Activated CD4-positive, alpha-beta T cell treated with anti-CD3 and anti-CD28 coated beads for 24 hours (primary cell): ENCODE measurements at regions not wholly inside any gene's neighbourhood (a gene's known extent, or its start where the extent isn't known, plus 50 kb on each side); places are given as distances from the start of the nearest gene placed in this dataset.

Source experiments
- DNase-seq, 2 donors: peaks; one replicate each; pipeline ENCODE4 v3.0.0-alpha.2; 2020; ENCODE audit warnings: low read depth in 2 of 2

DNA sequence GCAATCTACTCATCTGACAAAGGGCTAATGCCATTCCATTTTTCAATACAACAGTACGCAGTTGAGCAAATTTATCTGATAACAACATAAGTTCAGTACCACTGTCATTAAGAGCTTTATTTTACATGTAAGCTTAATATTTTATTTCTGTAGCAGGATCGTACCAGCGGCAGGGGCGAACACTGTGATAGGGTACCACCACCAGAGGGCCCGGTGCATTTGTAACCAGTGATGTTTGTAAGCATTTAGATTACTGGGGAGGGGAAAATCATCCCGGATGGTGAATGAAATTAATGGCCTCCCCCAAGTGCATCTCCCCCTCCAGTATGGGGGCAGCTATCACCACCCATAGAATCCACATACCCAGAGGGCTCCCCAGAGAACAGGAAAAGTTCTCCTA, 179.0 kb downstream of the ADGRA3 start:
- DNase-seq, result no peak

DNA sequence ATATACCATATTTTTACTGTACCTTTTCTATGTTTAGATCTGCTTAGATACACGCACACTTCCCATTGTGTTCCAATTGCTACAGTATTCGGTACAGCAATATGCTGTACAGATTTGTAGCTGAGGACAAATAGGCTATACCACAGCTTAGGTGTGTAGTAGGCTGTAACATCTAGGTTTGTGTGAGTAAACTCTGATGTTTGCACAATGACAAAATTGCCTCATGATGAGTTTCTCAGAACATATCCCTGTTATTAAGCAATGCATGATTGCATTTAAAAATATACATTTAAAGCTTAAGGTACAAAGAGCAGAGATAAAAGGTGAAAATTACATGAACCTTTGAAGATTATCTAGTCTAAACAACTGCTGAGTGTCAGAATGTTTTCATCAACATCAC, 181.7 kb downstream of the ADGRA3 start:
- DNase-seq, result no peak

GRCh38 chr4:22324422-22324821, 191.4 kb downstream of the ADGRA3 start:
- DNase-seq, result no peak

DNA sequence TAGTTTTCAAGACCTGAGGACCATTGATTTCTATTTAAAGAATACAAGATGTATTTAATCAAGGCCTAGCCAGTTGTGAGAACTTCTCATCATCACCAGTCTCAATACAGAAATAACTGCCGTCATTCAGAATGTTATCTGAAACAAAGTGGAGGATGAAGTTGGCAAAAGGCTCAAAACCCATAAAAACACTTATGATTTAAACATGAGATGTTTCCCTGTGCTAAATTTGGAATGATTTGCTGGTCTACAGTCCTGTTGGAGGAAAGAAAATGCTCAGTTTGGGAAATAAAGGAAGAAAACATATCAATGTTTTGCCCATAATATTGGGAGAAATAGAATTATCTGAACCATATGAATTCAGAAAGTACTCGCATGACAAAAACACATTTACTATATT, 192.2 kb downstream of the ADGRA3 start:
- DNase-seq, result no peak

DNA sequence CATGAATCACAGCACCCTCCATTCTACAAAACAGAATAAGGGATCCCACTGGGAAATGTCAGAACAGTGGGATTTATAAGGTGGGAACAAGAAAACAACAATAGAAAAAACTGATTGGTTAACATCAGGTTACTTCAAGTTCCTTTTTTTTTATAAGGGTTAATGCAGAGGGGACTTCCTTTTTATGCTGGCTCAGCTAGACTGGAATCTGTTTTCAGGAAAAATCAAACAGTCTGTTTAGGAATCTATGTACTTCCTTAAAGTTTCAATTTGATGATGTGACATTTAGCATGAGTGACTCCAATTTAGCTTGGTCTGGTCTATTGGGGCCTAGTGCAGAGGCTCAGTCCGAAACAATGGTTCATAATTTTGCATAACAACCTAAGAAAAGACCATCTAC, 192.9 kb downstream of the ADGRA3 start:
- no peak for DNase-seq

DNA sequence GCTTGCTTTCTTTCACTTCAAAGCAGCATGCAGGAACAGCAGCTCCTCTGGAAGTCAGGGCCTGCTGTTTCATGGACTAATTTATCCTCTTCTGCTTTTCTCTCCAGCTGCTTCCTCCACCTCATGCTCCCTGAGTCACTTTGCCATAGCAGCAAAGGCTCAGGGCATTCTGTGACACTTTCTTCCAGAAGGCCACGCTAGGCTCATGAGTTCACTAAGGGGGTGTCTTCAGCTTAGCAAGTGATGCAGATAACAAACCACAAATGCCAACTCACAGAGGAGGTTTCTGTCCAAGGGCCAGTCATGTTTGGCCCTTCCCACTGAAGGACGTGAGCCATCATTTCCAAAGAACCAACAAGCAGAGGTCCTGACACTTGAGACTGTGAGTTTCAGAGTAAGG, 200.2 kb downstream of the ADGRA3 start:
- DNase-seq, result no peak

GRCh38 chr4:22313976-22314375, 201.9 kb downstream of the ADGRA3 start:
- no peak for DNase-seq

DNA sequence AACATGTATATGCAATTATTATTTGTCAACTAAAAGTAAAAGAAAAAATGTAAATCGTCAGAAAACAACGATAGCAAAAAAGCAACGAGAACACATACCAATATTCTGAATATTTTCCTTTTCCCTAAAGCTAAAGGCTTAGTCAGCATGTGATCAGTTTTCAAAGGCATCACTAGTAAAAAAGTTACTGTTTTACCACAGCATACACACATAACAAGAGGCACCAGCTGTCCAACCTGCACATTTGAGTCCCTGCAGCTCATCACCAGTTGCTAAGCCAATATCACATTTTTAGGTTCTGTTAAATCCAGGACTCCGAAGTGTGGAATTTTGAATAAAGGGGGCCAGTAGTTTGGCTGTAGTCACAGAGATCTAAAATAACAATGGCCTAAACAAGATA, 203.8 kb downstream of the ADGRA3 start:
- DNase-seq, result no peak

GRCh38 chr4:22301253-22301652, 214.6 kb downstream of the ADGRA3 start:
- no peak for DNase-seq

- no peak for DNase-seq
Measured at GRCh38 chr4:22299678-22300077, 216.2 kb downstream of the ADGRA3 start.

DNA sequence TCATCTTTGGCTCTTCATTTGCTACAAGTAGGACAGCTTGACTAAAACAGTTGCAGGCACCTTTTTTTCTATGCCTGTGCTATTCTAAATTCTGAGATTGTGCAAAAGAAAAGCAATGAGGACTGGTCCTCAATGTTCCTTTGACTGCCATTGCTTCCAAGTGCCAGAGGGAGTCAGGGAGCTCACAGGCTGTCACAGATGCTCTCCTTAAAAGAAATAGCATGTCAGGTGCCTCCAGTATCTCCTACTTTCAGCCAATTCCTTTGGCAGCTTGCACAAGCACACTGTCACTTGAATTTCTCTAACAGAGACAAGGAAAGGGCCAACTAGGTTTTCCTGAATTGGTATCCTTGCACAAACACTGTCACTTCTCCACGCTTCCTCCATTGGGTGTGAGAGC, 228.2 kb downstream of the ADGRA3 start:
- DNase-seq, result no peak

- DNase-seq, result no peak
Measured at GRCh38 chr4:22268350-22269025, 247.4 kb downstream of the ADGRA3 start.

DNA sequence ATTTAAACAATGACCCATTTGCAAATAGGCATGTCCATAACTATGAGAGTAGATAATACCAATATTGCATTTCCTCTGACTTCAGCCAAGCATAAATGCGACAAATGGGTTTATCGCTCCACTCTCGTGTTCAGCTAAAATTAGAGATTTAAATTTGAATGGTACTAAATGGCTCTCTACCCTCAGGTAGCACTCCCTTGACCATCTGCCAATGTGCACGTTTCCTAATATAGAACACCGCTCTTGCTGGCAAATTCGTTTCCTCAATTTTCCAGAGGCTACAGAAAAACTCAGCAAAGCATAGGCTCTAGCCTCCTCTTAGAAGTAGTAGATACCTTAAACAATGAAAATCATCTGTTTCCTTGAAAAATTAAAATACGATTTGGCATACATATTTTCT, 251.6 kb downstream of the ADGRA3 start:
- no peak for DNase-seq

DNA sequence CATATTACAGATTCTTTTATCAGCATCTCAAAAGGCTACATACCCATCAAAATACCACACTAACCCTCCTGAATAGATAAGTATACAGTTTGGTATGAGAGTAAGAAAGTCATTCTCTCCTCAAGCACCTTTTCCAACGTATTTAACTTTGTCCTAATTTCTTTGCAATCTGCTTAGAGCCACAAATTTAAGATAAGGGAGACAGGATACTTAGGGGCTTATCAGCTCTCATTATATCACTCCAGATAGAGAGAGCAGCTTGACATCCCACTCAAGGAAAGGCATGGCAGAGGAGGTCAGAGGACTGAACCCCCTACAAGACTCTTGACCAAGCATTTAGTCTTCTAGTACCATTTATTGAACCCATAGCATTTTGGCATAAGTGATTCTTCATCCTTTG, 262.4 kb downstream of the ADGRA3 start:
- no peak for DNase-seq

GRCh38 chr4:22246847-22247246, 269.0 kb downstream of the ADGRA3 start:
- DNase-seq, result no peak

- no peak for DNase-seq
Measured at GRCh38 chr4:22245294-22245693, 270.6 kb downstream of the ADGRA3 start.

DNA sequence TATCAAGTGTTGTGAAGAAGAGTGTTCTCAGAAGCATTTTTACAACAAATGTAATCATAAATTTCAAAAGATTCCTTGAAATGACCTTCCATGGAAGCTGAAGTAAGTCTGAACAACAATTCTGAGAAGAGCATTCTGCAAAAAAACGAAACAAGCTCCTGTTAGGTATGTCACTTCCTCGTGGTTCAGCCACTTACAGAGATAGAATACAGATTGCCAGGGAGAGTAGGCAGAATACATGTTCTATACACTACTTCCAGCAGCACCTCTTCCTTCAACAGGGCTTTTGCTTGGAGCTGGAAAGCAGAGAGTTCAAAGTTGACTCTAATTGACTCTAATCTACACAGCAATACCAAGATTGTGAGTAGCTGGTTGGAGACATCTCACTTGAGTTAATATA, 274.5 kb downstream of the ADGRA3 start:
- no peak for DNase-seq

DNA sequence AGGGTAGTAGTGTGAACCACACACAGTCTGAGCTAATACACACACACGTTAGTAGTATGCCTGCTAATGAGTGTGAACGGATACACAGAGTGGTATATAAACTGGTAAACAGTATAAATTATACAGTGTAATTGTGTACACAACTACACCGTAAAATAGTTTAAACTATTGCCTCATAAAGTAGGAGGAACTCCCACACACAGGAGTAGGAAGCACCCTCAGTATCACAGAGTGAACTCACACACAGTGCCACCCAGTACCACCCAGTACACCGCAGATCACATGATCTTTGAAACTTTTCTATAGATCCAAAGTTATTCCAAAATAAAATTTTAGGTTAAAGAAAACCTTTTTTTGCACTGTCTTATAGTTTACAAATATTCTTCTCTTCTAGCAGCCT, 275.1 kb downstream of the ADGRA3 start:
- DNase-seq, result no peak

- DNase-seq, result no peak
Measured at GRCh38 chr4:22238742-22239141, 277.1 kb downstream of the ADGRA3 start.

DNA sequence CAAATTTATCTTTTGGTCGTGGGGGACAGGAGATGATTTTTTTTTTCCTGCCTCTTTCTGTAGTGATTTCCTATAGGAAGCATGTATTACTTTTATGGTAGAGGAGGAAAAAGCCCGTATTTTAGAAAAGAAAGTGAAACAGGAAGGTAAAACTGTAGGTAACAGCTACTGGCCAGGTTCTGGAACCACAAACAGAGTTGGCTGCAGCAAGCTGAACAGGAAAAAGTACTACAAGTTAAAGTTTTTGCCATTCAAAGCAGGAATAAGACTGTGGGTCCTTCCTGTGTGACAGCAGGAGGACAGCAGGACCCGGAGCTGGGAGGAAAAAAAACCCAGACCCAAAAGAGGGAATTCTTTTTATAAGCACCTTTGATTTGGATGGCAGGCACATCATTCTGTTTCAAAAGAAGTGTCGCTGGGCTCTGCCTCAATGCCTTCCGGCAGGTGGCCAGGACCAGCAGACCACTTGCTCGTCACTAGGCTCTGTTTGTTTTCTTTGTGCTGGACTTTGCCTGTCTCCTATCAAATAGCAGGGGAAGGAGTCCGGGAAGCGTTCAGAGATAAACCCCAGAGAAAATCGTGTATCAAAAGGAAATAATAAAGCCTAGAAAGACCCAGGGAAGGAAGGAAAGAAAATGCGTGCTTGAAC, 277.9 kb downstream of the ADGRA3 start:
- DNase-seq, result no peak

DNA sequence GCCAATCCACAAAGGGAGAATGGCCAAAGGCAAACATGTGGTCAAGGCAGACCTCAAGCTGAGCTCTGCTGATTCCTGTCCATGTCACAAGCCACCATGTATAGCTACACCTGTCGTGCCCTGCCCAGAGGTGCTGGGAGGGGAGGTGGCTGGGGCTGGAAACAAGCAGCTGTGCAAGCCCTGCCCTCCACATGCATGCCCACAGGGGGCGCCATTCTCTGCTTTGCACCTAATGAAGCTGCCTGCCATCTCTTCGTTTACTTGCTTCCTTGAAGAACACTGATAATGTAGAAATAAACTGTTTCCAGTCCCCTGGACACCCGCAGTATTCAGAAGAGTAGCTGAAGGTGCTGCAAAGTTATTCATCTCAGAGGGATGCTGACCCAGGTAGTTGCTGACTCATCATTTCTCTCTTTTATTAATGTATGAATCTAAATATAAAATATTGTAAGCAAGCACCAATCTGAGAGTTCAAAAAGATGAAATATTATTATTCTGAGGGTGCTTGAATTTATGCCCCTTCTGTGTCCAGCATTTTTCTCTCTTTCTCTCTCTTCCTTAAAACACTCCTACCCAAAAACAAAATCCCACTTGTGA, 278.6 kb downstream of the ADGRA3 start:
- peak; percentile 1 to 34 for DNase-seq

DNA sequence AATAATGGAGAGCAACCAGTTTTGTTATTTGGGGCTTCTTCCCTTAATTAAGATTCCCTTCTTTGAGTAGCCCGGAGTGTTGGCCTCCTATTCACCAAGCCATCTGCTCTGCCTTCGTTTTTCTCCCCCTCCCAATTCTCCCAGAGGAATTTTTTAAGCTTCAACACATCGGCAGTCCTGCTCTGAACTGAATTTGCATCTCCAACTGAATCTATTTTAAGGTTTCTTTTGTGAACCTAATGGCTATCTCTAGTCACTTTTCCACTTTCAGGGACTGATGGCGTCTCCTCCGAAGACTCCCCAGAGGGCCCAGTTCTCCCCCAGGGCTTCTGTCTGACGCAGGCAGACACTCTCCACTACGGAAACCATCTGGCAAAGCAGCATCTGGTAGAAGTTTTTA, 280.2 kb downstream of the ADGRA3 start:
- no peak for DNase-seq

- no peak for DNase-seq
Measured at GRCh38 chr4:22233230-22233629, 282.6 kb downstream of the ADGRA3 start.

DNA sequence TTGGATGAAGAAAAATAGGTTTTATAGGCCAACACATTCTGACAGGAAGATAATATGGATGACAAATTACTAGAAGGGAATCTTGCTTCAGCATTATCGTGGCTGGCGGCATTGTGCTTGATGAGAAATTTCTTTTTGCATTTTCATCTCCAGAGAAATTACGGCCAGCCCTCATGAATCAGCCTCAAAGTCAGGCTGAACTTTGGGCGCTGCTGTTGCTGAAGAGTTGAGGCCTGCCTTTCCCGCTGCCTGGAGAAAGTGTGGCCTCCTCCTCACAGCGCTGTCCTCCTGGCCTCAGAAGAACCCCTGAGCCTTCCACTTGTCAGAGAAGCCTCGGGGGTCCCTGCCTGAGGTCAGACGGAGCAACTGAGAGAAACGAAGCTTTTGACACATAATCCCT, 272.4 kb upstream of the KCNIP4 start:
- no peak for DNase-seq
